A673 (cell line): ENCODE measurements at regions not wholly inside any gene's neighbourhood (a gene's known extent, or its start where the extent isn't known, plus 50 kb on each side); places are given as distances from the start of the nearest gene placed in this dataset.

Experiments used
- BruUV-seq: library from RNA; stranded (reverse); fragments of 400-500 nt; replicated peaks from 2 replicates; lab custom pipeline; 2021; lab: Mats Ljungman, UMichigan
- CTCF ChIA-PET: fragments of 300-600 bp; sonication (Branson Sonifier 250); formaldehyde crosslinking; loops from one replicate; lab custom pipeline; 2022; ENCODE audit warnings: antibody characterized with exemption; lab: Charles Lee
- POLR2A ChIA-PET: fragments of 300-600 bp; sonication (Branson Sonifier 250); formaldehyde crosslinking; loops from one replicate; lab custom pipeline; 2022; ENCODE audit warnings: antibody characterized with exemption; ENCODE audit not compliant: low non-redundant PET; lab: Charles Lee
- DNase-seq: peaks from one replicate; pipeline ENCODE4 v3.0.0-alpha.2; 2015; ENCODE audit warnings: low spot score
- H3K27ac ChIP-seq: fragments of 200-600 bp; sonication (generic); 2 replicates; pipeline ENCODE4 v1.5.1; 2016; ENCODE audit warnings: mixed run types, low read depth, mild to moderate bottlenecking, mixed read lengths, antibody characterized with exemption, low read length; ENCODE audit not compliant: poor library complexity, severe bottlenecking
- H3K27me3 ChIP-seq: fragments of 200-600 bp; sonication (generic); replicated peaks from 2 replicates; pipeline ENCODE4 v1.6.1; 2017; ENCODE audit warnings: mixed run types, low read depth, mild to moderate bottlenecking, mixed read lengths, antibody characterized with exemption, low read length; ENCODE audit not compliant: insufficient read depth, poor library complexity
- H3K36me3 ChIP-seq: fragments of 200-600 bp; sonication (generic); 2 replicates; pipeline ENCODE4 v1.6.1; 2016; ENCODE audit warnings: mixed run types, mild to moderate bottlenecking, mixed read lengths, antibody characterized with exemption, low read length; ENCODE audit not compliant: insufficient read depth, poor library complexity, severe bottlenecking
- H3K4me1 ChIP-seq: fragments of 200-600 bp; sonication (generic); 2 replicates; pipeline ENCODE4 v1.6.1; 2017; ENCODE audit warnings: mixed run types, mild to moderate bottlenecking, mixed read lengths, antibody characterized with exemption, low read length; ENCODE audit not compliant: insufficient read depth, poor library complexity, severe bottlenecking
- H3K4me3 ChIP-seq: fragments of 200-600 bp; sonication (generic); 2 replicates; pipeline ENCODE4 v1.5.1; 2016; ENCODE audit warnings: low read depth, mixed run types, mild to moderate bottlenecking, mixed read lengths, low read length; ENCODE audit not compliant: poor library complexity, severe bottlenecking
- H3K9me3 ChIP-seq: fragments of 200-600 bp; sonication (generic); 2 replicates; pipeline ENCODE4 v1.6.1; 2016; ENCODE audit warnings: mixed run types, low read depth, mild to moderate bottlenecking, mixed read lengths, antibody characterized with exemption, low read length; ENCODE audit not compliant: poor library complexity, severe bottlenecking
- CTCF ChIP-seq: fragments of 300-800, 200-600 bp; sonication (generic); conservative IDR thresholded peaks from 2 replicates; pipeline ENCODE4 v1.5.1; 2017; ENCODE audit warnings: low read depth, mild to moderate bottlenecking, antibody characterized with exemption, low read length, moderate library complexity, mixed read lengths
- EZH2 ChIP-seq: fragments of 200-600 bp; sonication (generic); IDR thresholded peaks from 2 replicates; pipeline ENCODE4 v1.6.1; 2017; ENCODE audit warnings: borderline replicate concordance, low read depth, mild to moderate bottlenecking, mixed read lengths, antibody characterized with exemption, low read length; ENCODE audit not compliant: poor library complexity, severe bottlenecking
- intact Hi-C: fragments of 100-400 bp; cut with micrococcal nuclease; formaldehyde crosslinking; loops from one replicate; pipeline ENCODE4 v1.10.0; 2022; ENCODE audit not compliant: unreplicated experiment

GRCh38 chr18:10018289-10018688 is 104.5 kb downstream of the VAPA start:
- BruUV-seq: no TSS peak
- CTCF ChIA-PET: no interaction called here
- H3K27me3 ChIP-seq: no peaks in the 10 kb centered on the region
- H3K9me3 ChIP-seq: no peaks in the 10 kb centered on the region
- H3K27ac ChIP-seq: no peak overlapping the region
- TF ChIP-seq CTCF: no peak
- no peak for TF ChIP-seq EZH2
- intact Hi-C loops: no loop called here
- peaks cover 27% of the 10 kb centered on the region for H3K4me1 ChIP-seq
- no peak for DNase-seq
- H3K4me3 ChIP-seq: no peak overlapping the region
- POLR2A ChIA-PET: no interaction called here
- H3K36me3 ChIP-seq: no peaks in the 10 kb centered on the region

- POLR2A ChIA-PET: no interaction called here
- Histone ChIP-seq H3K9me3 (no peaks in the 10 kb centered on the region), H3K36me3 (no peaks in the 10 kb centered on the region), H3K27ac (no peak overlapping the region), H3K4me3 (no peak overlapping the region), H3K27me3 (no peaks in the 10 kb centered on the region), H3K4me1 (peaks cover 27% of the 10 kb centered on the region)
- intact Hi-C loops: no loop called here
- DNase-seq: peak; percentile 76
- CTCF ChIA-PET: no interaction called here
- BruUV-seq: no TSS peak
- no peak for TF ChIP-seq CTCF
- TF ChIP-seq EZH2: no peak
These were observed 106.4 kb downstream of the VAPA start for GRCh38 chr18:10020171-10020570.

- Histone ChIP-seq H3K27ac (no peak overlapping the region), H3K36me3 (no peaks in the 10 kb centered on the region), H3K27me3 (no peaks in the 10 kb centered on the region), H3K4me1 (peaks cover 15% of the 10 kb centered on the region), H3K9me3 (no peaks in the 10 kb centered on the region), H3K4me3 (no peak overlapping the region)
- DNase-seq: no peak
- CTCF ChIA-PET: no interaction called here
- BruUV-seq: no TSS peak
- intact Hi-C loops: no loop called here
- POLR2A ChIA-PET: no interaction called here
- TF ChIP-seq CTCF (no peak), EZH2 (no peak)
These were observed 108.5 kb downstream of the VAPA start for GRCh38 chr18:10022365-10022764.
